GM13977 (cell line): ENCODE measurements at regions not wholly inside any gene's neighbourhood (a gene's known extent, or its start where the extent isn't known, plus 50 kb on each side); places are given as distances from the start of the nearest gene placed in this dataset.

Experiments used
- DNase-seq: peaks from one replicate; pipeline ENCODE4 v3.0.0; 2012; ENCODE audit warnings: low spot score
- in situ Hi-C: fragments of 300-500 bp; cut with MboI; formaldehyde crosslinking; loops from one replicate; pipeline ENCODE4 v1.12.0; 2022; ENCODE audit warnings: low sequenced_read_pairs, low pct_unique_long_range_greater_than_20kb, mixed read lengths, inconsistent platforms; ENCODE audit not compliant: unreplicated experiment
- TF ChIP-seq, protein P1 (sequence below): IDR thresholded peaks from 2 replicates; pipeline ENCODE4 v1.5.1; 2012; ENCODE audit warnings: mild to moderate bottlenecking, control low read depth; ENCODE audit not compliant: insufficient read depth; ENCODE audit errors: extremely low read depth, missing control alignments

DNA sequence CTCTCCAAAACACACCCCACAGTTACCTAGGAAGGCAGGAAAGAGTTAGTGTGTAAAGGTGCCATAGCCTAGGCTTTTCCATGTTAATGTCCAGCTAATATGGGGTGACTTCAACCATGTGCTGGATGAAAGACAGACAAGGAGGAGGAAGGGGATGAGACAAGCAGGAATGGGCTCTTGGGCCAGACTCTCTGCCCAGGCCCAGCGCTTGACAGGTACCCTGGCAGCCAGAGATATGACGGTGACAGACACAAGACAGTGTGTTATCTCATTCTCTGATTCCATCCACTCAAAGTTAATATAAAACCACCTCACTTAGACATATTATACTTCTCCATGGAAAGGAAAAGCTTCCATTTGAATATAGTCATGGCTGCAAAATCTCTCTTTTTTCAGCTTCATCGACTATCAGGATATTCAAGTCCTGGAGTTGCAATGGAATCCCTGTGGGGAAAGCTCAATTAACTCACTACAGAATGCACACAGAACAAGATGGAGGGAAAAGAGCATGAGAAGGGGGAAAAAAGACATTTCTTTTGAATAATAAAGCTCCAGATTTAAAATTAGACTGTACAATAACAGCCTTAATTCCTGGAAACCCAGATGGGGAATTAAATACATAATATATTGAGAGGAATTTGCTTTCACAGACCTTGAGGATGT is 596.7 kb downstream of the TOX3 start:
- DNase-seq, result no peak
- in situ Hi-C loops, result no loop called here

DNA sequence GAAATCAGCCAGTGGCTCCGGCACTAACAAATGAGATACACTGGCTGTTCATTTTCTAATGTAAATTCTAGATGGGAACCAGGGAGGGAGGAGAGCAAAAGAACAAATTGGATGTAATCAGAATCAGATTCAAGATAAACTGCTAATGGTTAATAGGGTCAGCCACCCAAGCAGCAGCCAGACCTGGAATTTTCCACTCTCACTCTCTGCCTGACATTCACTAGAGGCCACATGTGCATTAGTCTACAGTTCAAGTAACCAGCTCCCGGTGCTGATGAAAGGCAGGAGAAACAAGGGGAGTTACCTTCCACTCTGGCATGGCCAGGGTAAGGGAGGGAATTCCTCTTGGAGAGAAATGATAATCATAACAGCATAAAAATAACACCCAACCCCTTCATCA is 597.7 kb downstream of the TOX3 start:
- DNase-seq, result no peak
- TF ChIP-seq, protein P1, sequence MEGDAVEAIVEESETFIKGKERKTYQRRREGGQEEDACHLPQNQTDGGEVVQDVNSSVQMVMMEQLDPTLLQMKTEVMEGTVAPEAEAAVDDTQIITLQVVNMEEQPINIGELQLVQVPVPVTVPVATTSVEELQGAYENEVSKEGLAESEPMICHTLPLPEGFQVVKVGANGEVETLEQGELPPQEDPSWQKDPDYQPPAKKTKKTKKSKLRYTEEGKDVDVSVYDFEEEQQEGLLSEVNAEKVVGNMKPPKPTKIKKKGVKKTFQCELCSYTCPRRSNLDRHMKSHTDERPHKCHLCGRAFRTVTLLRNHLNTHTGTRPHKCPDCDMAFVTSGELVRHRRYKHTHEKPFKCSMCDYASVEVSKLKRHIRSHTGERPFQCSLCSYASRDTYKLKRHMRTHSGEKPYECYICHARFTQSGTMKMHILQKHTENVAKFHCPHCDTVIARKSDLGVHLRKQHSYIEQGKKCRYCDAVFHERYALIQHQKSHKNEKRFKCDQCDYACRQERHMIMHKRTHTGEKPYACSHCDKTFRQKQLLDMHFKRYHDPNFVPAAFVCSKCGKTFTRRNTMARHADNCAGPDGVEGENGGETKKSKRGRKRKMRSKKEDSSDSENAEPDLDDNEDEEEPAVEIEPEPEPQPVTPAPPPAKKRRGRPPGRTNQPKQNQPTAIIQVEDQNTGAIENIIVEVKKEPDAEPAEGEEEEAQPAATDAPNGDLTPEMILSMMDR, result no peak
- in situ Hi-C loops, result no loop called here

More for the DNA sequence above, 596.7 kb downstream of the TOX3 start:
- TF ChIP-seq, protein P1, result no peak

DNA sequence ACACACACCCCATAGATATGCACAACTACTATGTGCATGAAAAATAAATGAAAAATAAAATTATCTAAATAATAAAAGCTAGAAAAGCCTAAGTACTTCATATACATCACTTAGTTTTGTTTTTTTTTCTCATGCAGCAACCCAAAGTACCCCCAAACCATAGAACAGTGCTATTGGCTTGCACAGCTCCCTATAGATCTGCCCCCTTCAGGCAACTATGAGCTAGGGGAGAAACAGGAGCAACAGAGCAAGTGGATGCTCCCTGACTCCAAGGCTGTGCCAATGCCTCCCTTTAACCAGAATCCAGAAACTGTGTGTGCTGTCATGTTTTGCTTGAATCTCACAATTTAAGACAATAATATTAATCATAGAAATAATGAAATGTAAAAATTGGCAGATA is 605.5 kb downstream of the TOX3 start:
- TF ChIP-seq, protein P1, result no peak
- DNase-seq, result no peak
- in situ Hi-C loops, result no loop called here

DNA sequence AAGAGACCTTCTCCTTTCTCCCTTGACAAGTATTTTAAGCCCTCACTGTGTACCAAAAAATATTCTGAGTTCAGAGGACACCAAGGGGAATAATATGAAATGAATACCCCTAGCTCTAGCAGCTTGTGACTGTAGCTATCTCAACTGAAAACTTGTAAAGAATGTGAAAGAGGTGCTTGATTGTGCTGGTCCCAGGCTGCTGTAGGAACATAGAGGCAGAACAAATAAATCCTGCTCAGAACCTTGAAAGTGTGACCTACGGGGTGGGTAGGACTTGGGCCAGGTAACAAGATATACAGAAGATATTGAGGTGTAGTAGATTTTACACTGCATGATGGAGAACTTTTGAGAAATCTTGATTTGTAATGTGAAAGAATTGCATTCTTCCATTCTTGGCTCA is 606.8 kb downstream of the TOX3 start:
- in situ Hi-C loops, result no loop called here
- TF ChIP-seq, protein P1, result no peak
- DNase-seq, result no peak

DNA sequence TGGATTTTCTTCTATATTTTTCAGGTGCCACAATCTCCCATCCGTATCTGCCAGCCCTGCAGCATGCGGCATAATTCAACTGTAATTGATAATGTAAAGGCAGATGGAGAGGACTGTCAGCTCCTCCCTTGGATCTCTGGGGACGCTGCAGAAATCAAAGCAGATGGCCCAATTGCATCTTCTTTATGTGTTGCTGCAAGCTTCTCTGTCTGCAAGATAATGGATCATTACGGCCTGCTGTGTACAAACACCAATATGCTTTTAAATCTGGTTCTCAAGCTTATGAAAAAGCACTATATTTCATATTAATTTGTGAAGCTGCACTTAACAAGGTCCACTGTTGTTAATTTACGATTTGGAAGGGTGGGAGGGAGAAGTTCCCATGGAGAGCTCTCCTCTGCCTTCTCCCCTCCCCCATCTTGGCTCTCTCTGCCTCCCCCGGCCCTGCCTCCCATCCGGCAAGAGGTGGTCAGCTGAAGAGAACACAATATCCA is 607.5 kb downstream of the TOX3 start:
- DNase-seq, result no peak
- in situ Hi-C loops, result no loop called here
- TF ChIP-seq, protein P1, result no peak

DNA sequence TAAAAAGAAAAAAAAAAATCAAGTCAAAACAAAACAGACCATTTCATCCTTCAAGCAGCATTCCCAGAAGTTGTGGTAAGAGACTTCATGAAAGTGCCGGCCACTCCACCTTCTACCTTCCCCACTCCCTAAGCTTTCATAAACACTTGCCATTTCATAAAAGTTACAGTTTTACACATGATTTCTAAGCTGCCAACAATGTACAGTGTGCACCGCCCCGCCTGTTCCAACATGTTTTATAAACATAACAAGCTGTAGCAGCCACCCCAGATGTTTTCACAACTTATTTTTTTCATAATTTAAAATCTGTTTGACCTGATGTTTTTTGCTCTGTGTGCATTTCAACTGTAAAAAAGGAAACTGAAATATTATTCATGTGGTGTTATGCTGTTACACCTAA is 608.1 kb downstream of the TOX3 start:
- TF ChIP-seq, protein P1, result no peak
- DNase-seq, result no peak
- in situ Hi-C loops, result no loop called here
